A172 (cell line): ENCODE measurements at regions not wholly inside any gene's neighbourhood (a gene's known extent, or its start where the extent isn't known, plus 50 kb on each side); places are given as distances from the start of the nearest gene placed in this dataset.
"Not testable (repeated sequence)": the region's sequence is repeated elsewhere in the genome, so short reads cannot be mapped to it uniquely, and the experiment has no call there.

ENCODE experiments used
- DNase-seq: peaks from one replicate; pipeline ENCODE4 v3.0.0-alpha.2; 2015; ENCODE audit warnings: low spot score

DNA sequence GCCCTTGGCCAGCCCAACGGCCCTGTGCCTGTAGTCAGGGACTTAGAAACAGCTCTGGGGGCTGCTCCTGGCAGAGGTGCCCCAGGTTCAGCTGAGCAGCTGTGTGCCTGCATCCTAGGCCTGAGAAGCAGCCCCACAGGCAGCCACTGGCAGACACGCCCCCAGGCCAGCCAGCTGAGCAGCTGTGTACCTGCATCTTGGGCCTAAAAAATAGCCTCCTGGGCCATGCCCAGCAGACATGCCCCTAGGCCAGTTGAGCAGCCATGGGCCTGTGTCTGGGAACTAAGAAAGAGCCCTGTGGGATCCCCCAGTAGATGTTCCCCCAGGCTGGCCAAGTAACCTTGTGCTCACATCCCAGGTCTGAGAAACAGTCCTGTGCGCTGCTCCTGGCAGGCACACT is 64.0 kb downstream of the TBR1 start:
- DNase-seq, result no peak

DNA sequence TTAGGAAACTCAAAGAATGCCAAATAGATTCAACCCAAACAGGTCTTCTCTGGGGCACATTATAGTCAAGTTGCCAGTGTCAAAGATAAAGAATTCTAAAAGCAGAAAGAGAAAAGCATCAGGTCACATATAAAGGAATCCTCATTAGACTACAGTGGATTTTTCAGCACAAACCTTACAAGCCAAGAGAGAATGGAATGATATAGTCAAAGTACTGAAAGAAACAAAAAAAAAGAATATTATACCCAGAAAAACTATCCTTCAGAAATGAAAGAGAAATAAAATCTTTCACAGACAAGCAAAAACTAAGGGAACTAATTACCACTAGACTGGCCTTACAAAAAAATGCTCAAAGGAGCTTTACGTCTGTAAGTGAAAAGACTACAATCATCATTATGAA is 65.5 kb downstream of the TBR1 start:
- no peak for DNase-seq

DNA sequence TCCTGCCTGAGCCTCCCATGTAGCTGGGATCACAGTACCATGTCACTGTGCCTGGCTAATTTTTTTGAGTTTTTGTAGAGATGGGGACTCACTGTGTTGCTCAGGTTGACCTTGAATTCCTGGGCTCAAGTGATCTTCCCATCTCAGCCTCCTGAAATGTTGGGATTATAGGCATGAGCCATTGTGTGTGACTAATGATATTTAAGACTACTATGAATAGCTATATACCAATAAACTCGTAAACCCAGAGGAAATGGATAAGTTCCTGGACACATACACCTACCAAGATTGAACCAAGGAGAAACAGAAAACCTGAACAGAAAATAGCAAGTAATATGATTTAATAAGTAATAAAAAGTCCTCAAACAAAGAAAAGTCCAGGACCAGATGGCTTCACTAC is 68.0 kb downstream of the TBR1 start:
- no peak for DNase-seq

DNA sequence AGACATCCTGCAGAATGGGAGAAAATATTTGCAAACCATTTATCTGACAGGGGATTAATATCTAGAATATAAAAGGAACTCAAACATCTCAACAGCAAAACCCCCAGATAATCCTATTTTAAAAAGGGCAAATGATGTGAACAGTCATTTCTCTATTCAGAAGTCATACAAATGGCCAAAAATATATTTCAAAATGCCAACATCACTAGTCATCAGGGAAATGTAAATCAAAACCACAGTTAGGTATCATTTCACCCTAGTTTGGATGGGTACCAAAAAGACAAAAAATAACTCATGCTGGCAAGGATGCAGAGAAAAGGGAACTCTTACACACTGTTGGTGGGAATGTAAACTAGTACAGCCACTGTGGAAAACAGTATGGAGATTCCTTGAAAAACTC is 70.0 kb downstream of the TBR1 start:
- DNase-seq, result no peak

DNA sequence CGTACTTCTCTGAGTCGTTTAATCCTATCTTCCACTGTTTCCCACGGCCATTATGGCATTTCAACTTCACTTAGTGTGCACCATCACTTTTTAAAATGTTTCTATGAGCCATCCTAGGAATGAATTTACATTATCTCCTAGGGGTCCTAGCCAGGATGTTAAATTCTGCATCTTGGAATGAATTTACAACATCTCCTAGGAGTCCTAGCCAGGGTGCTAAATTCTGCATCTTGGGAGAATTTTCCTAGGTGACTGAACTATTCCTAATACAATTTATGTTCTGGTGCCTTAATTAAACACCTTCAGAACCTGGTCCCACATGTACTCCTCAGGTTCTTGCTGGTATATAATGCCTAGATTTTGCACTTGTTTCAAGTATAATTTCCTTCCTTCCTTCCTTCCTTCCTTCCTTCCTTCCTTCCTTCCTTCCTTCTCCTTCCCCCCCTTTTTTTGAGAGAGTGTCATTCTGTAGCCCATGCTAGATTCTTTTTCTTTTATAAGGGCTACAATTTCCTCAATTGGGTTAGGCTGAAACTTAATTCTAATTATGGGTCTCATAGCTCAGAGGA is 72.1 kb downstream of the TBR1 start:
- DNase-seq, result no peak

DNA sequence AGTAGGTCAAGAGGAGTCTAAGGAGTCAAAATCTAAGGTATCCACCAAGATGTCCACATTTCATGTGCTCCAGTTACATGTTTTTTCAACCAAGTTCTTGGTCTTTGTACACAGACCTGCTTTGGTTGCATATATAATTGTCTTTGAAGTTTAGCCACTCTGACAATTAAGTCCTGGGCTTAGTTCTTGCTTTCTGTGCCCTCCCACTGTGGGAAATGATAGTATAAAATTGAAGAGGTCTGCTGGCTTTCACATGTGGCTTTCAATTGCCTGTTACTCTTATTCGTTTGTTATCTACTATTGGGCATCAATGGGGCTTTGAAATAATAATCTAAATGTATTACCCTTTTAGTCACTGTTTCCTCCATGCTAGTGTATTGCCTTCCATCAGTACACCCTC is 72.8 kb downstream of the TBR1 start:
- DNase-seq, result no peak

DNA sequence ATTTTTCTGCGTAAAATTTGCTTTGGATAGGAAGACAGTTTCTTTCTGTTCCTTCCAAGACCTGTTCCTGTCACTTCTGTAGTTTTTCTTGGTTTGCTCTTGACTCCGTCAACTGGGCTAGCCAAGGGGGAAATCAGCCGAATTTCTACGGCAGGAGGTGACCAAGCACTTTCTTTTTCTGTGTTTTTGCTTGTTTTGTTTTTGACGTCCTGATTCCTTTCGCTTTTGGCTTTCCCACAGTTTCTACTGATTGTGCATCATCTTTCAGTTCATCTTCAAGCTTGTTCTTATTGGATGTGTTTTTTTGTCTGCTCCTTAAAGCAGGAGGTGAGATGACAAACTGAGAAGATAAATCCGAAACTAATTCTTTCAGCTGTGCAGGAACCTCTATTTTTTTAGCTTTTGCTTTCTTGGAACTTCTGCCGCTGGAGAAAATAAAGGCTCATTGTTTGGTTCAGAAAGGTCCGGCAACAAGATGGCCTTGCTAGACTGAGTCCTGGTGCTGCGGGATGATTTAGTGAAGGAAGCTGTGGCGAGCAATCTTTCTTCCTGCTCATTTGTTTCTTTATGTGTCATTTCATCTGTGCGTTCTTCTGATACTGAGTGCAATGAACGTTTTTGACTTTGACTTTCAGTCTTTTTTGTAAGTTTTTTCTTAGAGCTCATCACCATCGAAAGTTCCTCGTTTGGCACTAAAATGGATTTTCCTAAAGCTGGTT is 85.0 kb downstream of the TBR1 start:
- DNase-seq, result peak; percentile 67

DNA sequence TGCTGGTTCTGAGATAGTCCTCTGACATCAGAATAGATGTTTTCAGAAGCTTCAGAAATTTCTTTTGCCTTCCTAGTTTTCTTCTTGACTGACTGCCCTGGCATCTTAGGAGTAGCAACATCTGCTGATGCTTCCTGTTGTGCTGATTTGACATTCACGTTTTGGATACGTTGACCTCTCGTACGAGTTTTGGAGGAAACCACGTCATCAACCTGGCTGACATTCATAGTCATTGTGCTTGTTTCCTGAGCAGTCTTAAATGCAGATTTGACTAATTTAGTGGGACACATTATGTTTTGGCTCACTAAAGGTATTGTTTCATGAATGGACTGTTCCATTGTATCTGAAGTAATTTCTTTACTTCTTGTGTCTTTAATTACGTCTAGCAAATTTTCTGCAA is 86.2 kb downstream of the TBR1 start:
- not testable (repeated sequence) for DNase-seq

DNA sequence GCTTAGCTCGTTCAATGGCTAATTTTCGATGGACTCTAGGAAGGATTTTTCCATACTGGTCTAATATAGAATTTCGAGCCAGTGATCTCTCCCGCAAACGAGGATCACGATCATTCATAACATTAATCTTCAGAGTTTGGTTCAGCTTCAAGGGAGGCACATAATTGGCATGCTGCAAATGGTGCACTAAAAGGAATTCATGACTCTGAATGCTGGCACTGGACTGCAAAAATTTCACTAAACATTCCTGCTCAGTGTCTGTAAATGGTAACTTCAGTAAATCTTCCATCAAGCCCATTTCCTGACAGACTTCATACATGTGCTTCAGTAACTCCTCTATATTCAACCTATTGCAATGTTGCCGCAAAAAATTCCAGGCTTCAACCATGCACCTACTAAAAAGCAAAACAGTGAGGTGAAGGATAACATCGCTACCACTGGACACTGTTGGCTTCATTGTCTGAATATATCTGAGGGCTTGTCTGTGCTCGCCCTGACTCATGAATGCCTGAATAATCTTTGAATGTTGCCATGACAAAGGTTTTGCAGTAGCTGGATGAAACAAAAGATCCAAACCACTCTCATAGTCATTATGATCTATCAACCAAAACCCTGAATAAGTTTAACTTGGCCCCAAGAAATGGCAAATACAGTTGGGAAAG is 88.7 kb downstream of the TBR1 start:
- not testable (repeated sequence) for DNase-seq

DNA sequence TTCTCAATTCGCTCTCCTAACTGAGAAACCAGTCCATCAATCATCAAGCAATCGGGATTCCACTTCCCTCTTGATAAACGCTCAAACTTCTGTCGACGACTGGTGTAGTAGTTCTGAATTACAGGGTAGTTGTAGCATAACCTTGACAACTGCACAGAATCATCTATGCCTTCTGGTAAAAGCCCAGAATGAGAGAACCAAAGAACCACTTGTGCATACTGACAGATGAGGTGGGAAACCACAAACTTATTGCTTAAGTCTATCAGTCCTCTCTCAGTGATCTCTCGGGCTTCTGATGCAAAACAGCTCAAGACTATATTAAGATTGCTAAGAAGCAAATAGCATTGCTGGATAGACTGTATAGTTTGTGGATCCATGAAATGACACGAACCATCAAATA is 89.4 kb downstream of the TBR1 start:
- DNase-seq, result not testable (repeated sequence)

DNA sequence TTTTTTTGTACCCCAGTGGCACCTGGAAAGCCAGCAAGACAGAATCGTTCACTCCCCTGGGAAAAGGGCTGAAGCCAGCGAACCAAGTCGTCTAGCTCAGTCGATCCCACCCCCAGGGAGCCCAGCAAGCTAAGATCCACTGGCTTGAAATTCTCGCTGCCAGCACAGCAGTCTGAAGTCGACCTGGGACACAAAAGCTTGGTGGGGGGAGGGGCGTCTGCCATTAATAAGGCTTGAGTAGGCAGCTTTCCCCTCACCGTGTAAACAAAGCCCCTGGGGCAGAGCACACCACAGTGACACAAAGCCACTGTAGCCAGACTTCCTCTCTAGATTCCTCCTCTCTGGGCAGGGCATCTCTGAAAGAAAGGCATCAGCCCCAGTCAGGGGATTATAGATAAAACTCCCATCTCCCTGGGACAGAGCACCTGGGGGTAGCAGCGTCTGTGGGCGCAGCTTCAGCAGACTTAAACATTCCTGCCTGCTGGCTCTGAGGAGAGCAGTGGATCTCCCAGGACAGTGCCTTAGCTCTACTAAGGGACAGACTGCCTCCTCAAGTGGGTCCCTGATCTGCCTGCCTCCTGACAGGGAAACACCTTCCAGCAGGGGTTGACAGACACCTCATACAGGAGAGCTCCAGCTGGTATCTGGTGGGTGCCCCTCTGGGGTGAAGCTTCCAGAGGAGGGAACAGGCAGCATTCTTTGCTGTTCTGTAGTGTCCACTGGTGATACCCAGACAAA is 97.4 kb downstream of the TBR1 start:
- DNase-seq, result not testable (repeated sequence)

DNA sequence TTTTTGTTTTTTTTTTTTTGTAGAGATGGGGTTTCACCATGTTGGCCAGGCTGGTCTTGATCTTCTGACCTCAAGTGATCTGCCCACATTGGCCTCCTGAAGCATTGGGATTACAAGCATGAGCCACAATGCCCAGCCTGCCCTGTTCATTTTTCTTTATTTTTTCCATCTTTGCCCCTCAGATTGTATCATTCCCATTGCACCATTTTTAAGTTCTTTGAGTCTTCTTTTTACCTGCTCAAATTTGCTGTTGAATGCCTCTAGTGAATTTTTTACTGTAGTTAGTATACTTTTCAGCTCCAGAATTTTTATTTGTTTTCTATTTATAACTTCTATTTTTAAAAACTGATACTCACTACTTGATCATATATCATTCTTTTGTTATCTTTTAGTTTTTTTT is 101.4 kb upstream of the SLC4A10 start:
- DNase-seq, result no peak

DNA sequence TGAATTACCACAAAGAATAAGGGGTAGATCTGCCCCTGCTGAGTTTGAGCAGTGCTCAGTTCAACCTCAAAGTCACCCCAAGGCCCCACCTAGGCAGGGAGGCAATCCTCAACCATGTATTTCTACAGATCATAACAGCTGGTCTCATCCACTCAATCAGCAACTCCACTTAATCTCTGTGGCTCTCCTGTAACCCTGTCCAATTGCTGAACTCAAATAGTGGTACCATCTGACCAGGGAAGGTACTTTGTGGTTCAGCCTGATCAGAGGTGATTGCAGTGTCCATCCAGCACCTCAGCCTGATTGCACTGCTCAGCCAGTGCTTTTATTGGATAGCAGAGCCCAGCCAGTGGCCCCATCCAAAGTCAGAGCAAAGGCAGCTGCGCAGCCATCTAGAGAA is 91.0 kb upstream of the SLC4A10 start:
- DNase-seq, result no peak

DNA sequence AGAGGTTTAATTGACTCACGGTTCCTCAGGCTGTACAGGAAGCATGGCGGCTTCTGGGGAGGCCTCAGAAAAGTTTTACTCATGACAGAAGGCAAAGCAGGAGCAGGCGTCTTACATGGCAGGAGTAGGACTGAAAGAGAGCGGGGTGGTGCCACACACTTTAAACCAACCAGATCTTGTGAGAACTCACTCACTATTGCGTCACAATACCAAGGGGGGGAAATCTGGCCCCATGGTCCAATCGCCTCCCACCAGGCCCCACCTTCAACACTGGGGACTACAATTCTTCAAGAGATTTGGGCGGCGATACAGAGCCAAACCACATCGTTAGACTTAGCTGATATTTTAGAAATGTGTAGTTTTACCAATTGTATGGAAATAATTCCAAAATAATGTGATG is 77.6 kb upstream of the SLC4A10 start:
- no peak for DNase-seq

DNA sequence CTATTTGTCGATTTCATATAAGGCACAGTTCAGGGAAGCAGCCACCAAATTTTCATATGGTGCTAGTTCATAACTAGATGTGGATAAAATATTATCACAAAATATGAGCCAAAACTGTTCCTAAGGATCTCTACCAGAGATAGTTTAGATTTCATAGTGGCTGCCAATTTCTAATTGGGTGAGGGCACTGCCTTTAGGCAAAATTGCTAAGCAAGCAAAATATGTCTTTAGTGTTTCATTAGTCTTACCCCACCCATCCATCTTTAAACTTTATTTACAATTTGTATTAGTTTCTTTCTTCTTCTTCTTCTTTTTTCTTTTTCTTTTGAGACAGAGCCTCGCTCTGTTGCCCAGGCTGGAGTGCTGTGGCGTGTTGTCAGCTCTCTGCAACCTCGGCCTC is 77.1 kb upstream of the SLC4A10 start:
- DNase-seq, result no peak

DNA sequence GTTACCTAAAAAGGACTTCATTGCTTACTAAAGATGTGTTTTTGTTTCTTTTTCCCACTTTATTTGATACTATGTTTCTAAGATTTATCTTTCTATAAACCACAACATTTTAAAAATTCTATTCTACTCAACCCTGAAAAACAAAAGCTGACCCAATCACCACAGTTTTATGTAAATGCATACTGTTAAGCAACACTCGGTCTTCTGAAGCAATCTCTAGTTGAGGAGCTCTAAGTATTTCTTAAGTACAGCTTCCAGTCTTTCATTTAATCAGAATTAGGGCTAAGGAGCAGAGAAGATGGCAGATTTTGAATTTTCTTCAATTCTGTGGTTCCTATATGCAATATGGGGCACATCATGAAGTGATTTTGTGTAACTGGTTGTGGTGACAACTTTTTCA is 72.2 kb upstream of the SLC4A10 start:
- DNase-seq, result no peak

DNA sequence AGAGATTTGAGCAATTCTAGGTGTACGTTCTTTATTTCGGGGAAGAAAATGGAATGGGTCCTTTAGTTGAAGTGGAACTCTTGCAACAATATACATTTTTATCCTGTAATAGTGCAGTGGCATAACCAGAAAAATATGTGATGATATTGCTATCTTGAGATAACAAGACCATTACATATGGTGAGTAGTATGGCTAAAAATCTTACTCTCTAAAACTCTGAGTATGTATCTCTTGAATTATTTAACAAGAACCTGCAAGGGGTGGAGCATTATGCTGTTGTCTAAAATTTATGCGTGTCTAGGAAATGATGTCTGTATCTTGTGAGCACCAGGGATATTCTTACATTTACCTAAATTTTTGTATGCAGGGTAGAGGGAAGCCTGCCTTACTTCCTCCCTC is 68.4 kb upstream of the SLC4A10 start:
- DNase-seq, result no peak

DNA sequence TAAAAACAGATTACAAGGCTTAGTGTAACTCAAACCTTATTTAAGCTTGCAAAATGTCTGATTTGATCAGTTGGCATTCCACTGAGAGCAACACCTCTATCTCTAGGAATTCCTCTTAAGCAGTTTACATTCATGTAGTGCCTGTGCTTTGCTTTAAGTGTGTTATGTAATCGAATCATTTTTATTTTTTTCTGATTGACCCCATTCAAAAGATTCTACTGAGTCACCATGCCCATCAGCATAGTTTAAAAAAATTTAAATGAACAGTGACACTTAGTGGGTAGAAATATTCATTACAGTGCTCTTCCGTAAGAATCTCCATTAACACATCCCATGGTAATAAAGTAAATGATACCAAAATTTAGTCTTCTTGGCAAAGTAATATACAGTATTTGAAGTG is 67.8 kb upstream of the SLC4A10 start:
- DNase-seq, result no peak

DNA sequence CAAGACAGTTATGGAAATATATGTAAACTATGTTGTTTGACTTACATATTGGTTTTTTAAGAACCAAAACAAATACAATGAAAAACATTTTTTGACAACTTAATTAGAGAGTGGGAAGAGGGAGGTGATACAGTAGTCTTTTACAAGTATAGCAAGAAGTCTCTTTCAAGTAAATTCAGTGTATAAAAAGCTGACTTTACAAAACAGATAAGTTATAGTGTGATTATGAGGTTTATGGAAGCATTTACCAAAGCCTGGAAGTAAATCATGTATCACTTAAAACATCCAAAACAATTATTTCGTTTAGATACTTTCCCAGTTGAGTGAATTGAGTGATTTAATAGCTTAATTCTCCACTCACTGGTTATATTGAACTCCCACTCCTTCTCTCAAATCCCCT is 66.7 kb upstream of the SLC4A10 start:
- DNase-seq, result no peak

DNA sequence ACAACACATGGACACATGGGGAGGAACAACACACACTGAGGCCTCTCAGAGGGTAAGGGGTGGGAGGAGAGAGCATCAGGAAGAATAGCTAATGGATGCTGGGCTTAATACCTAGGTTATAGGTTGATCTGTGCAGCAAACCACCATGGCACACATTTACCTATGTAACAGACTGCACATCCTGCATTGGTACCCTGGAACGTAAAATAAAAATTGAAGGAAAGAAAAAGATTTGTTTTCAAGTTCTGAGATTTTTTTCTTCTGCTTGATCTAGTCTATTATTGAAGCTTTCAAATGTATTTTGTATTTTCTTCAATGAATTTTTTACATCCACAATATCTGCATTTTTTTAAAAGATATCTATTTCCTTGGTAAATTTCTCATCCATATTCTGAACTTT is 59.3 kb upstream of the SLC4A10 start:
- DNase-seq, result no peak

DNA sequence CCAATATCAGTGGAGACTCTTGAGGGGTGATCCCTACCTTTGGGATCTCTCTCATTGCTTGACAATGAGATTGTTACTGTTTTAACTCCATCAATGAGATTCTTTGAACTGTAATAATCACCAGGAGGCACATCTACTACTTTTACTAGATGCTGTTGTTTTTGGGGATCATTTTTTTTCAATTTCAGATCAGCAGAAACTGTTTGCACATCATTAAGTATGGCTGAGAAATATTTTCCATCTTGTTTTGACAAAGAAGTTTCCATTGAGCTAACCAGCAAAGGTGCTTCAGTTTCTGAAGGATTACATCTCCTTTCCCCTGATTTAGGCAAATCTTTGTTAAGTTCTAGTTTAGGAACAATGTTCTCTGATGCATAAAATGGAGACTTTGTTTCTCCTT is 54.8 kb upstream of the SLC4A10 start:
- DNase-seq, result no peak

DNA sequence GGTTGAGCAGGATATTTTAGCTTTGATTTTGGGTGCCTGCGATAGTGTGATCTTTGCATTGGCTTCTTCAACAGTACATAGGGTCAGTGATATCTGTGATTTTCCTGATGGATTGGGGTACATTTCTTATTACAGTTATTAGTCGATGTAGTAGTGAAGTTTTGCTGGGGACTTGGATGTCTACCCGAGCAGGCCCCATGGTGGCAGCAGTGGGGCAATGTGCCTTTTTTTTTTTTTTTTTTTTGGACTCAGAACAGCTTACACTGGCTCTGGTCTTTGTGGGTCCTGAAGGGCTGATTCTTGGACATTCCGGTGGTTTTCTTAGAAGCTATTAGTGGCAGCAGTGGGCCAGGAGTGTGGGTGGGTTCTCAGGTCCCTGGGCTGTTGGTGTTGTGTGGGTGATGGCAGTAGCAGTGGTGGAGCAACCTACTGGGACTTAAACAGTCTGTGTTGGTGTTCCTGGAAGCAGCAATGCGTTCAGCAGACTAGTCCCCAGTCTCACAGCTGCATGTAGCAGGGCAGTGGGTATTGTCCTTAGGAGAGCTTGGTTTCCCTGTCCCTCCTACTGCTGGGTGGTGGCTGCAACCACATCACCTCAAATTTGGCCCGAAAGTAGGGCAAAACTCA is 53.7 kb upstream of the SLC4A10 start:
- no peak for DNase-seq
